SKM-1 (cell line): ENCODE measurements at regions not wholly inside any gene's neighbourhood (a gene's known extent, or its start where the extent isn't known, plus 50 kb on each side); places are given as distances from the start of the nearest gene placed in this dataset.

Experiments used
- DNase-seq: peaks from one replicate; lab custom pipeline; 2025; ENCODE audit not compliant: unreplicated experiment; lab: John Stamatoyannopoulos, UW

- no peak for DNase-seq
These were observed 310.6 kb downstream of the TFEC start for GRCh38 chr7:115719963-115720362.

DNA sequence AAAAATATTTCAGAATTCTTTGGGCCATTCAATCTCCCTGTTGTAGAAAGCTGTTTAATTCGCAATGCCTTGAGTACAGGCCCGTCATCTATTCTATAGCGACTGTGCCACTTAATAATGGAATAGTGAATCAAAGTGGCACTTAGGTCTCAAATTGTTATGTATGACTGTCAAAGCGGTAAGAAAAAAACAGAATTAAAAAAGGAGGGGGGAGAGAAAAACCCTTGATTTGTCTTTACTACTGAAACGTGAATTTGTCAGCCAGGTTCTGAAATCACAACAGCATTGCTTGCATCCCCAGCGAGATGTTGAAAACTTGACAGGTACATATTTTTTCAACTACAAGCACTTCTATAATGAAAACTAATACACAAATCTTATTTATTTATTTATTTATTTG, 320.9 kb downstream of the TFEC start:
- DNase-seq: no peak

- DNase-seq: no peak
These were observed 322.6 kb downstream of the TFEC start for GRCh38 chr7:115708013-115708341.

DNA sequence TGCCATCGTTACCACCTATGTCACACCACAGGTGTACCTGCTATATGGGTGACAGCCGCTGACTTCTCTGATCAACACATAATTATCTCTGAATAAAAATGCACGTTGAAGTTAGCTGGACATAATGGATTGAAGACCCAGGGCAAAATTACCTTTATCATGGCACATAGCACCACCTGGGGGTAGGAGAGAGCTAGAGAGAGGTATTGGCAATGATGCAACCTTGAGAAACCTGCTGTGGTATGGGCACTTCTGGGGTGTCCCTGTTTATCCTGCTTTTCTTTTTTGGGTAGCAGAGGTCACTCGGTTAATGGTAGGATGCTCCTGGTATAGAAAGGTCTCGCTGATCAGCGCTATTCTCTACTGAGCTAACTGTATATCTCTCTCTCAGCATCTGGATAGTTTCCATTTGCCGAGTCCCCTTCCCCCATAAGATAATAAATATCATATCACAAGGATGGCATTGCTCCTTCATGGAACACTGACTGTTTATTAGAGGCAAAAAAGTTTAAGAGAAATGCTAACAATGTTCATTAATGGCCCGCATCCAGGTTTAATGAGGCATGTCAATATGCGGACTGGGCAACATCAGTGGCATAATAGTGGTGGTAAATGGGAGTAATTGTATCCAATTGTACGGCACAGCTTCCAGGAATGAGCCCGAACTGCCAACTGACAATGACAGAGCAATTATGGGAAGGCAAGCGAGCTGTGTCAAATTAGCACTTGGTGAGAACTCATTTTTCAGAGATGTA, 323.1 kb downstream of the TFEC start:
- DNase-seq: no peak

DNA sequence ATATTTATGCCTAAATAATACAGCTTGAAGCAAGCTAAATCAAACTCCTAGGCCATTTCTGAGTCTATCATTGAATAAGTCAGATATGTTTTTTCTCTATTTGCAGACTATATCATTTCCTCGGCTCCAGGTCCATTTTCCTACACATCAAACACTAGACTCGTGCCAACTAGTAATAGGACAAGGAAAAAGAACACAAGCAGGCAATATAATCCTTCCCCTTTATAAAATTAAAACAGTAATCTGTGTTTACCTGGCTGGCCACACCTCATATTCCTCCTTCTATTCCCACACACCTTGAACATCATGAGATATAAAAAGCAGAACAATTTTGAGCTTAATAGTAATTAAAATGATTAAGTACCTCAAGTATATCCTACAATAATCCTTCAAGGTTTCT, 325.7 kb downstream of the TFEC start:
- no peak for DNase-seq

- no peak for DNase-seq
These were observed 329.4 kb downstream of the TFEC start for GRCh38 chr7:115701141-115701540.

DNA sequence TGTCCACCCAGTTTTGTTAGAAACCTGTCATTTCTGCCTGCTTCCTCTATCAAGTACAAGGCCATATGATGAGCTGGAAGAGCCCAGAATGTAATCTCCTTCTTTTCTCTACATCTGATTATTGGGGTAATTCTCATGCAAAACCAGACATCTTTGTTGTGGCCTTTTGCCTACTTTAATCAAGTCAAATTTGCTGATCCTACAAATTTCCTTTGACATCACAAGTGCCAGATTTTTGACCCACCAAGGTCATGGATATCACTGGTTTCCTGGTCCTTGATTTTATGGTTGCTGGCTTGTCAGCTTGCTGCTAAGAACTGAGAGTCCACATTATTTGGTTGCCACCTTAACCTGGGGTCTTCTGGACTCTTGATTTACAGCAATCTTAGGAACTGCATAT, 336.1 kb downstream of the TFEC start:
- DNase-seq: no peak

DNA sequence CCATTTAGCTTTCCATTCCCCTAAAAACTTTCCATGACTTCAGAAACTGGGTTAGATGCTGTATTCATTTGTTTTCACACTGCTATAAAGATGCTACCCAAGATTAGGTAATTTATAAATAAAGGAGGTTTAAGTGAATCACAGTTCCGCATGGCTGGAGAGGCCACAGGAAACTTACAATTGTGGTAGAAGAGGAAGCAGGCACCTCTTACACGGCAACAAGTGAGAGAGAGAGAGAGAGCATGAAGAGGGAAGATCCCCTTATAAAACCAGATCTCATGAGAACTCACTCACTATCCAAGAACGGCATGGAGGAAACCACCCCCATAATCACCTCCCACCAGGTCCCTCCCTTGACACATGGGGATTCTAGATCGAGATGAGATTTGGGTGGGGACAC, 336.8 kb downstream of the TFEC start:
- DNase-seq: no peak

- DNase-seq: no peak
These were observed 340.6 kb downstream of the TFEC start for GRCh38 chr7:115689941-115690340.

DNA sequence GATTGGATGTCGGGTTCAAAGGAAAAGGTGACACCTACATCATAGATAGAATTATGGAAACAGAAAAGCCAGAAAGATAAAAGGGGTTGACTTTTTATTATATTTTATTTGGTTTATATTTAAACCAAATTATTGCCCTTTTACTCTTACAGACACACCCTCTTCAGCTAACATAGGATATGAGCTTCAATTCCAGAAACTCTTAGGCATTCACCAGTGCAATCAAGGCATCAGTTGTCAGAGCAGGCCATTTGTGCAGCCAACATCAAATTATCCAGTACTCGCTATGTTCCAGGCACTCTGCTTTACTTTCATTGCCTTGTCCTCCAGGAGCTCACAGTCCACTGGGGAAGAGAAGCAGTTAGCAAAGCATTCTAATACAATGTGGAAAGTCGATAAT, 347.5 kb downstream of the TFEC start:
- DNase-seq: no peak

DNA sequence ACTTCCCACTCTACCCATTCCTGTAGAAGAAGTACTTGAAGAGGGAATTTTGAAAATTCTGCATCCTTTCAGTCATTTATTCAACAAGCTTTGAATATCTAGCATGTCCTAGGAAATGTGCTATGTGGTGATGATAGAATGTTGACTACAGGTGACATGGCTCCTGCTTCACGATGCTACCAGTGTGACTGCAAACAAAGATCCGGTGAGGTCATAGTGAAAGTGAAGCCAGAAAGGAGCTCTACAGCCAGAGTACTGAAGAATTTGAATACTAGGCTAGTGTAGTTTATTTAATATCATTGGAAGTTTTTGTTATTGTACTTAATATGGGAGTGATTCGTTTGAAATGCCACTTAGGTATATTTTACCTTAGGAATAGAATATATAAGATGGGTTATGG, 348.1 kb downstream of the TFEC start:
- no peak for DNase-seq

DNA sequence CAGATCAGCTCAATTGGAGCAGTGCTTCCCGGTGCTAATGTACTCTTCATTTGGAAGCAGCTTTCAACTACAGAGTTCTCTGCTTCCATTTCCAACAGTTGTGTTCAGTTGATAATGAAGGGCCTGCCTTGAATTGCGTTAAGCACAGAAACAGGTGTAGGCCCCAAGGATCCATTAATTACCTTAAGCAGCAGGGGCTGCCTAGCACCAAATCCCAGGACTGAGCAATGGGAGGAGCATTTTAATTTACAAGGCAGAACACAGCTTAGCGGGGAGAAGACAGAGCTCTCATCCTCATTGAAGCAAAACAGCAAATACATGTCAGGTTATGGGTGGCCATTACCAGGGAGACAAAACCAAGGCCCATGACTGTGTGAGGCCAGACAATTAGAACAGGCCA, 349.6 kb downstream of the TFEC start:
- DNase-seq: no peak

DNA sequence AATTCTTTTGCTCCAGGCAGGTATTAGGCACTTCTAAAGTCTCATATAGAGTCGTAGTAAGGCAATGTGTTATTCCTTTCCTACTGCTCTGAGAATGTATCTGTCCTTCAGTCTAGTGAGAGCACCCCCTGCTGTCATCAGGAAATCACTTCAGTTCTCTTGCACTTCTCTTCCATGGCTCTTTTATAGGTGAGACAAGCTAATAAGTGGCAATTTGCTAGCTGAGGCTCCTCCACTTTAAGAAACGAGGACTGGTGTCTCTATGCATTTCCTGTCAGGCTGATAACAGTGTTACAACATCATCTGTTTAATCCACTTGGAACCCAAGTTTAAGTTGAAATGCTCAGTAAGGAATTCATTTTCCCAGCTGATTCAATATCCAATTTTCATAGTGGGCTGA, 350.6 kb downstream of the TFEC start:
- DNase-seq: peak; percentile 47

GRCh38 chr7:115679423-115679822, 351.1 kb downstream of the TFEC start:
- DNase-seq: no peak

GRCh38 chr7:115678086-115678982, 352.2 kb downstream of the TFEC start:
- no peak for DNase-seq

DNA sequence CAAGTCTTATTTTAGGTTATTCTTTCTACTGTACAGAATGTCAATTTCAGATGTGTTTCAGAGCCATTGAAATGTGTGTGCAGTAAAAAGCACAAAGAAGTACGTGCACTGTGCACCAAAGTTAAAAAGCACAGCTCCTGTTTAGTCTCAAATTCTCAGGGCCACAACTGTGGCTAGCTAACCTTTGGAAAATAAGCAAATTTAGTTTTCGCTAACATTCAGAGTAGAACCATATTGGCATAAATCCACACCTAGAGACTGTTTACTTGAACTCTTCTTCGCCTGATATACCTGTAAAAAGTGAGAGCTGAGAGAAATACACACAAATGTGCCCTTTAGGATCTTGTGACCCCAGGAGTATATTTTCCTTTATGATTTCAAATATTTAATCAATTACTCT, 353.9 kb downstream of the TFEC start:
- no peak for DNase-seq

- DNase-seq: no peak
These were observed 354.5 kb downstream of the TFEC start for GRCh38 chr7:115676080-115676479.

DNA sequence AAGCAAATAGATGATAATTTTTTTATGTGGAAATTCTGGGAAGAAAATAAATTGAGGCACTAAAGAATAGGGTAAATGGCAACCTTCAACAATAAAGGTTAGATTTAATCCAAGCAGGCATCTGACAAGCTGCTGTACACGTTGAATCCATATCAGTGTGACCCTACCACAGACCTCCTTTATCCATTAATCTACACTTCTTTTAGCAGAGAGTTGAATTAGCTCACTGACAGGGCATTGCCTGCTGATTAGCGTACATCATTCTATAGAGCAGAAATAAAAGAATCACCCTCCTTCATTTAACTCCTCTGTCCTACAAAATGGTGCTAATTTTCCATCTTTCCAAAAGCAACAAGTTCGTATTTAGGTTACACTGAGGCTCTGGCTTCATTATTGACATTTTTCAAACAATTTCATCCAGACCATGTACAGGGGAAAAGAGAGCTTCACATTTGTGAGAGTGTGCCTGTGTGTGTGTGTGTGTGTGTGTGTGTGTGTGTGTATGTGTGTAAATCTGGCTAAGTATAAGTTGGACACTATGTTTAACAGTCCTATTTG, 356.0 kb downstream of the TFEC start:
- DNase-seq: no peak

DNA sequence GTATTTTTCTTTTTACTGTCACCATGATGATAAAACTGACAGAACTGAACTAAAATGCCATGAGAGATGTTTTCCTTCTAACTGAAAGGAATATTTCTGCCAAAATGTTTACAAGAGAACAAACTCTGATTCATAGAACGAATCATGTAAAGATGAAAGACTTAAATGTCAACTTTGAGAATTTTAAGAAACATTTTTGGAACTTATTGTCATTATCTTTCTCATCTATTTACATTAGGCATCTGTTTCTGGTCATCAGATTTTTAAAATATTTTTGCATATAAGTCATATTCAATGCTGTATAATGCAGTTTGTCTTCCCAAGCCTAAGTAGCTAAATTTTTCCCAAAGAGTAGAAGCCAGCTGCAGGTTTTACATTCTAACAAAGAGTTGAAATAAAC, 358.5 kb downstream of the TFEC start:
- no peak for DNase-seq

- DNase-seq: no peak
These were observed 367.9 kb downstream of the TFEC start for GRCh38 chr7:115662676-115663075.

DNA sequence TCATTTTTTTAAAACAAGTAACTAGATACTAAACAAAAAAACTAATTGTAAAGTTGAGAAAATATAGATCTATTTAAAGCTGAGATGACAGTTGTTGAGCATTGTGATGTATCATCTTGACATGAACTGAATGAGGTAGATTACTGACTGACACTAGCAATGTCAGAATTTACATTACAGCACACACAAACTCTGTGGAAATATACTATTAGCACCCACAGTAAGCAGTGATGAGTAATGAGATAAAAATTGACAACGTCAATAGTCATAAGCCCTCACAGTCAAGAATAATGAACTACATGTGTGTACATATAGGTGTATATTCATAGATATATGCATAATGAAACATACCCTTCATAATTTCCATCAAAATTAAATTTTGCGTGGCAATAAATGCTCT, 368.4 kb downstream of the TFEC start:
- DNase-seq: no peak

DNA sequence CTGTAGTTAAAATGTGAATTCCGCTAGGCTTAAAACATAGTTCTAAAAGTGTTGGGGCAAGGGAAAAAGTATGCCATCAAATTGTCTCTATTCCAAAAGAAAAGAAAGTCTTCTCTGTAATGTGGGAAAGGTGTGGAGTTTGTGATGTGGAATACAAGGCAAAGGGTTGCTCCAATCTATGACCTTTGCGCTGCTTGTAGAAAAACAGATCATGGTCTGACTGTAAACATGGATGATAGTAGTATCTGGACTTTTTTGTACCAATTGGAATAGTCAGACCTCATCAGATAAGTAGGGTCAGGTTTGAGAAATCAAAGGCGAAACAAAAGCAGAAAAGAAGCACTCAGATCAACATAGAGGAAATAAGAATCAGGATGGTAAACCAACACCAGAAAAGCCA, 372.3 kb downstream of the TFEC start:
- DNase-seq: no peak
